ENCODE measurements at regions not wholly inside any gene's neighbourhood (a gene's known extent, or its start where the extent isn't known, plus 50 kb on each side); places are given as distances from the start of the nearest gene placed in this dataset.

DNA sequence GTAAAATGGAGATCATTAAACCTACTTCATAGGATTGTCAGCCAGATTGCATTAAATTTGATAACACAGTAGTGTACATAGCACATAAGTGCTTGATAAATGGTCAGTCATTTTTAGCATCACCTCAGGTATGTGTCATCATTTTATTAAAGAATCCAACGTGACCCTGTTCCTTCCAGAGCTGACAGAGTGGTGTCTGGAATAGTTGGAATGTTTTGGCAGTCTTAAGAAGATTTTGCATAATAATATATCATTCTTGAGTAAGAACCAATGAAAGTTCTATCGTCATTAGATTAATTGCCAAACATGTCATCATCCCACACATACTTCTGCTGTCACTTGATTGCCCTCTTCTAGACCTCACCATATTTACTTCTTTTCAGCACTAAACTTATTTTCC is 451.4 kb upstream of the POM121L12 start:
- TF ChIP-seq POLR2AphosphoS5 (IDR thresholded peaks at IDR 0.05): no peak
- TF ChIP-seq, protein P1, sequence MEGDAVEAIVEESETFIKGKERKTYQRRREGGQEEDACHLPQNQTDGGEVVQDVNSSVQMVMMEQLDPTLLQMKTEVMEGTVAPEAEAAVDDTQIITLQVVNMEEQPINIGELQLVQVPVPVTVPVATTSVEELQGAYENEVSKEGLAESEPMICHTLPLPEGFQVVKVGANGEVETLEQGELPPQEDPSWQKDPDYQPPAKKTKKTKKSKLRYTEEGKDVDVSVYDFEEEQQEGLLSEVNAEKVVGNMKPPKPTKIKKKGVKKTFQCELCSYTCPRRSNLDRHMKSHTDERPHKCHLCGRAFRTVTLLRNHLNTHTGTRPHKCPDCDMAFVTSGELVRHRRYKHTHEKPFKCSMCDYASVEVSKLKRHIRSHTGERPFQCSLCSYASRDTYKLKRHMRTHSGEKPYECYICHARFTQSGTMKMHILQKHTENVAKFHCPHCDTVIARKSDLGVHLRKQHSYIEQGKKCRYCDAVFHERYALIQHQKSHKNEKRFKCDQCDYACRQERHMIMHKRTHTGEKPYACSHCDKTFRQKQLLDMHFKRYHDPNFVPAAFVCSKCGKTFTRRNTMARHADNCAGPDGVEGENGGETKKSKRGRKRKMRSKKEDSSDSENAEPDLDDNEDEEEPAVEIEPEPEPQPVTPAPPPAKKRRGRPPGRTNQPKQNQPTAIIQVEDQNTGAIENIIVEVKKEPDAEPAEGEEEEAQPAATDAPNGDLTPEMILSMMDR (IDR thresholded peaks at IDR 0.05): no peak
- no peak for TF ChIP-seq POLR2A (IDR thresholded peaks at IDR 0.05)
- no peak for TF ChIP-seq EP300 (IDR thresholded peaks at IDR 0.05)
